Neuronal stem cell (in vitro differentiated cells): ENCODE measurements at regions not wholly inside any gene's neighbourhood (a gene's known extent, or its start where the extent isn't known, plus 50 kb on each side); places are given as distances from the start of the nearest gene placed in this dataset.

Experiments
- DNase-seq: peaks from one replicate; pipeline ENCODE4 v3.0.0-alpha.2; 2013; ENCODE audit warnings: low spot score
- H2AFZ ChIP-seq: one replicate; pipeline ENCODE4 v1.6.1; 2013; ENCODE audit warnings: mild to moderate bottlenecking, low read length, inconsistent platforms
- H2AK5ac ChIP-seq: 2 replicates; pipeline ENCODE4 v1.6.1; 2013; ENCODE audit warnings: low read depth, mild to moderate bottlenecking, inconsistent platforms, low read length, moderate library complexity, mixed read lengths
- H2BK120ac ChIP-seq: 2 replicates; pipeline ENCODE4 v1.6.1; 2013; ENCODE audit warnings: low read depth, mild to moderate bottlenecking, inconsistent platforms, low read length, moderate library complexity, mixed read lengths
- H2BK12ac ChIP-seq: one replicate; pipeline ENCODE4 v1.6.1; 2013; ENCODE audit warnings: low read length, inconsistent platforms
- H2BK15ac ChIP-seq: 2 replicates; pipeline ENCODE4 v1.6.1; 2013; ENCODE audit warnings: mild to moderate bottlenecking, low read length, inconsistent platforms, mixed read lengths
- H2BK5ac ChIP-seq: one replicate; pipeline ENCODE4 v1.6.1; 2013; ENCODE audit warnings: inconsistent platforms, mild to moderate bottlenecking, low read length, moderate library complexity
- H3K14ac ChIP-seq: one replicate; pipeline ENCODE4 v1.6.1; 2013; ENCODE audit warnings: low read length, inconsistent platforms
- H3K18ac ChIP-seq: 2 replicates; pipeline ENCODE4 v1.6.1; 2013; ENCODE audit warnings: low read length, inconsistent platforms
- H3K23ac ChIP-seq: 2 replicates; pipeline ENCODE4 v1.6.1; 2013; ENCODE audit warnings: low read depth, mild to moderate bottlenecking, mixed read lengths, low read length, inconsistent platforms; ENCODE audit not compliant: poor library complexity
- H3K27ac ChIP-seq: replicated peaks from 3 replicates; pipeline ENCODE4 v1.5.1; 2013; ENCODE audit warnings: low read length, inconsistent platforms
- H3K27me3 ChIP-seq, 3 experiments: 2 replicates each; pipeline ENCODE4 v1.6.1; 2013; ENCODE audit warnings: low read length in 3 of 3, mild to moderate bottlenecking in 2 of 3, inconsistent platforms in 1 of 3, low read depth in 1 of 3, mixed read lengths in 1 of 3, moderate library complexity in 1 of 3; ENCODE audit not compliant: control insufficient read depth in 3 of 3, insufficient read depth in 3 of 3
- H3K36me3 ChIP-seq, 2 donors: replicated peaks in 1 of 2; 2 replicates each; pipeline ENCODE4 v1.6.1; 2013; ENCODE audit warnings: low read length in 2 of 2; ENCODE audit not compliant: control insufficient read depth in 2 of 2, insufficient read depth in 2 of 2
- H3K4ac ChIP-seq: 2 replicates; pipeline ENCODE4 v1.6.1; 2013; ENCODE audit warnings: inconsistent platforms, mild to moderate bottlenecking, low read length, moderate library complexity
- H3K4me1 ChIP-seq, 2 donors: 1 replicate in 1 of 2; 2 replicates in 1 of 2; pipeline ENCODE4 v1.6.1; 2013; ENCODE audit warnings: low read length in 2 of 2, low read depth in 1 of 2; ENCODE audit not compliant: control insufficient read depth in 2 of 2, insufficient read depth in 1 of 2
- H3K4me2 ChIP-seq: one replicate; pipeline ENCODE4 v1.6.1; 2013; ENCODE audit warnings: mild to moderate bottlenecking, low read length, inconsistent platforms; ENCODE audit not compliant: insufficient read depth, poor library complexity, severe bottlenecking
- H3K4me3 ChIP-seq, 2 donors: 2 replicates each; pipeline ENCODE4 v1.5.1; 2013; ENCODE audit warnings: low read length in 2 of 2, mild to moderate bottlenecking in 2 of 2, inconsistent platforms in 1 of 2, moderate library complexity in 1 of 2
- H3K79me1 ChIP-seq: one replicate; pipeline ENCODE4 v1.6.1; 2013; ENCODE audit warnings: low read depth, mild to moderate bottlenecking, inconsistent platforms, low read length, moderate library complexity
- H3K9ac ChIP-seq: one replicate; pipeline ENCODE4 v1.6.1; 2013; ENCODE audit warnings: mild to moderate bottlenecking, low read depth, low read length, inconsistent platforms; ENCODE audit not compliant: poor library complexity
- H3K9me3 ChIP-seq, 2 donors: replicated peaks in 1 of 2; 2 replicates each; pipeline versions ENCODE3 to v1.6.1; 2013; ENCODE audit warnings: low read length in 2 of 2, mild to moderate bottlenecking in 2 of 2, inconsistent platforms in 1 of 2, low read depth in 1 of 2, mixed read lengths in 1 of 2, moderate library complexity in 1 of 2; ENCODE audit not compliant: control insufficient read depth in 2 of 2, insufficient read depth in 1 of 2
- H4K8ac ChIP-seq: one replicate; pipeline ENCODE4 v1.6.1; 2013; ENCODE audit warnings: low read depth, mild to moderate bottlenecking, inconsistent platforms, low read length, moderate library complexity
- H4K91ac ChIP-seq: one replicate; pipeline ENCODE4 v1.6.1; 2013; ENCODE audit warnings: low read length, low read depth, mild to moderate bottlenecking, inconsistent platforms; ENCODE audit not compliant: poor library complexity
- WGBS, 2 donors: extraction: QIAGEN DNeasy Blood & Tissue Kit; methylation state at CpG; one replicate each; pipeline ENCODE4 v1.1.7; 2013; ENCODE audit warnings: missing lambda C conversion rate in 2 of 2, mixed read lengths in 1 of 2; ENCODE audit not compliant: insufficient read length in 2 of 2, insufficient replicate concordance in 1 of 2; ENCODE audit errors: extremely low coverage in 2 of 2; 5-methylcytosine and 5-hydroxymethylcytosine counted together

- Histone ChIP-seq H4K91ac (no peak overlapping the region), H3K4me1 (no peaks in the 10 kb centered on the region), H3K18ac (no peak overlapping the region), H2BK5ac (no peak overlapping the region), H2BK15ac (no peak overlapping the region), H3K9me3 (no peaks in the 10 kb centered on the region), H3K27ac (no peak overlapping the region), H3K79me1 (no peaks in the 10 kb centered on the region), H3K23ac (no peak overlapping the region), H3K27me3 (peaks cover 0 to 3% (median 0%) of the 10 kb centered on the region in 3 experiments), H2BK120ac (no peak overlapping the region), H3K4me2 (no peak overlapping the region), H2AFZ (no peak overlapping the region), H3K14ac (no peak overlapping the region), H3K4me3 (no peak overlapping the region), H4K8ac (no peak overlapping the region), H2BK12ac (no peak overlapping the region), H3K9ac (no peak overlapping the region), H2AK5ac (no peak overlapping the region), H3K36me3 (no peaks in the 10 kb centered on the region), H3K4ac (no peak overlapping the region)
- DNase-seq = no peak
- WGBS, 2 donors = no CpG with 5 or more reads among the region's 2 CpGs
These were observed 313.7 kb downstream of the VPS13C start for GRCh38 chr15:61746589-61746988.

GRCh38 chr15:61743345-61743909, 316.8 kb downstream of the VPS13C start:
- no peak overlapping the region for H3K14ac ChIP-seq
- H3K9ac ChIP-seq = no peak overlapping the region
- no peak for DNase-seq
- H2BK5ac ChIP-seq = no peak overlapping the region
- no peak overlapping the region for H3K4me3 ChIP-seq
- no peak overlapping the region for H3K23ac ChIP-seq
- no peak overlapping the region for H2BK15ac ChIP-seq
- no peak overlapping the region for H3K4ac ChIP-seq
- no peak overlapping the region for H3K18ac ChIP-seq
- H3K27ac ChIP-seq = no peak overlapping the region
- no peak overlapping the region for H3K4me2 ChIP-seq
- H2BK120ac ChIP-seq = no peak overlapping the region
- no peak overlapping the region for H2AK5ac ChIP-seq
- H4K91ac ChIP-seq = no peak overlapping the region
- no peaks in the 10 kb centered on the region for H3K27me3 ChIP-seq
- no peak overlapping the region for H2AFZ ChIP-seq
- H3K4me1 ChIP-seq = no peaks in the 10 kb centered on the region
- H3K9me3 ChIP-seq = no peaks in the 10 kb centered on the region
- no peaks in the 10 kb centered on the region for H3K79me1 ChIP-seq
- H2BK12ac ChIP-seq = no peak overlapping the region
- no CpG with 5 or more reads among the region's 3 CpGs for WGBS, 2 donors
- no peaks in the 10 kb centered on the region for H3K36me3 ChIP-seq
- H4K8ac ChIP-seq = no peak overlapping the region

- Histone ChIP-seq H3K4ac (no peak overlapping the region), H2AK5ac (no peak overlapping the region), H4K91ac (no peak overlapping the region), H3K4me1 (no peaks in the 10 kb centered on the region), H3K23ac (no peak overlapping the region), H3K18ac (no peak overlapping the region), H3K4me3 (no peak overlapping the region), H2BK15ac (no peak overlapping the region), H3K14ac (no peak overlapping the region), H3K36me3 (no peaks in the 10 kb centered on the region), H3K27me3 (no peaks in the 10 kb centered on the region), H4K8ac (no peak overlapping the region), H2BK120ac (no peak overlapping the region), H3K4me2 (no peak overlapping the region), H3K9me3 (no peaks in the 10 kb centered on the region), H2AFZ (no peak overlapping the region), H3K79me1 (no peaks in the 10 kb centered on the region), H3K9ac (no peak overlapping the region), H3K27ac (no peak overlapping the region), H2BK5ac (no peak overlapping the region), H2BK12ac (no peak overlapping the region)
- DNase-seq = no peak
These were observed 317.7 kb downstream of the VPS13C start for GRCh38 chr15:61742591-61742990.

- Histone ChIP-seq H3K4me3 (no peak overlapping the region), H3K18ac (no peak overlapping the region), H2BK15ac (no peak overlapping the region), H4K91ac (no peak overlapping the region), H2AFZ (no peak overlapping the region), H3K27me3 (no peaks in the 10 kb centered on the region), H3K14ac (no peak overlapping the region), H3K9ac (no peak overlapping the region), H3K4me1 (no peaks in the 10 kb centered on the region), H2AK5ac (no peak overlapping the region), H2BK12ac (no peak overlapping the region), H2BK5ac (no peak overlapping the region), H3K4ac (no peak overlapping the region), H3K27ac (no peak overlapping the region), H3K23ac (no peak overlapping the region), H3K79me1 (no peaks in the 10 kb centered on the region), H3K9me3 (no peaks in the 10 kb centered on the region), H3K4me2 (no peak overlapping the region), H4K8ac (no peak overlapping the region), H2BK120ac (no peak overlapping the region), H3K36me3 (no peaks in the 10 kb centered on the region)
- WGBS, 2 donors = no CpG with 5 or more reads among the region's 1 CpG
- no peak for DNase-seq
These were observed 323.5 kb downstream of the VPS13C start for GRCh38 chr15:61736790-61737189.
